ENCODE measurements at regions not wholly inside any gene's neighbourhood (a gene's known extent, or its start where the extent isn't known, plus 50 kb on each side); places are given as distances from the start of the nearest gene placed in this dataset.
"Not testable (repeated sequence)": the region's sequence is repeated elsewhere in the genome, so short reads cannot be mapped to it uniquely, and the experiment has no call there.

GRCh38 chr4:22616516-22616915 lies 76.2 kb upstream of the GBA3 start:
- TF ChIP-seq CTCF (IDR thresholded peaks at IDR 0.05; ENCODE audit: borderline replicate concordance, insufficient read depth, low read depth, low read length): no peak
- no peak overlapping the region for H3K4me3 ChIP-seq (ENCODE audit: low read depth, low read length)

- not testable (repeated sequence) for H3K4me3 ChIP-seq (ENCODE audit: low read depth, low read length)
Observed at GRCh38 chr4:22620144-22620543, 72.6 kb upstream of the GBA3 start.

- H3K4me3 ChIP-seq (ENCODE audit: low read depth, low read length): not testable (repeated sequence)
Observed at GRCh38 chr4:22621970-22622369, 70.8 kb upstream of the GBA3 start.

GRCh38 chr4:22624002-22624401 lies 68.7 kb upstream of the GBA3 start:
- not testable (repeated sequence) for H3K4me3 ChIP-seq (ENCODE audit: low read depth, low read length)

GRCh38 chr4:22625311-22625710 lies 67.4 kb upstream of the GBA3 start:
- no peak overlapping the region for H3K4me3 ChIP-seq (ENCODE audit: low read depth, low read length)
- no peak for TF ChIP-seq CTCF (IDR thresholded peaks at IDR 0.05; ENCODE audit: borderline replicate concordance, insufficient read depth, low read depth, low read length)

GRCh38 chr4:22627851-22628250 lies 64.9 kb upstream of the GBA3 start:
- not testable (repeated sequence) for H3K4me3 ChIP-seq (ENCODE audit: low read depth, low read length)

GRCh38 chr4:22630161-22630975 lies 62.4 kb upstream of the GBA3 start:
- H3K4me3 ChIP-seq (ENCODE audit: low read depth, low read length): not testable (repeated sequence)

- not testable (repeated sequence) for H3K4me3 ChIP-seq (ENCODE audit: low read depth, low read length)
Observed at GRCh38 chr4:22631167-22631566, 61.6 kb upstream of the GBA3 start.

- H3K4me3 ChIP-seq (ENCODE audit: low read depth, low read length): no peak overlapping the region
- no peak for TF ChIP-seq CTCF (IDR thresholded peaks at IDR 0.05; ENCODE audit: borderline replicate concordance, insufficient read depth, low read depth, low read length)
Observed at GRCh38 chr4:22634541-22635181, 58.1 kb upstream of the GBA3 start.

GRCh38 chr4:22635182-22635549 lies 57.6 kb upstream of the GBA3 start:
- H3K4me3 ChIP-seq (ENCODE audit: low read depth, low read length): not testable (repeated sequence)

- no peak for TF ChIP-seq CTCF (IDR thresholded peaks at IDR 0.05; ENCODE audit: borderline replicate concordance, insufficient read depth, low read depth, low read length)
Observed at GRCh38 chr4:22635692-22636091, 57.0 kb upstream of the GBA3 start.

More at GRCh38 chr4:22635692-22636091, 57.0 kb upstream of the GBA3 start:
- H3K4me3 ChIP-seq (ENCODE audit: low read depth, low read length): no peak overlapping the region

All from GM12875 (cell line).